ENCODE measurements at regions not wholly inside any gene's neighbourhood (a gene's known extent, or its start where the extent isn't known, plus 50 kb on each side); places are given as distances from the start of the nearest gene placed in this dataset.

- H3K27ac ChIP-seq (ENCODE audit: low read depth) = no peak overlapping the region
- no peaks in the 10 kb centered on the region for H3K27me3 ChIP-seq (ENCODE audit: insufficient read depth)
- H3K4me3 Mint-ChIP-seq = no peak overlapping the region
- no peak overlapping the region for H2AFZ ChIP-seq
- no peaks in the 10 kb centered on the region for H3K27me3 Mint-ChIP-seq (ENCODE audit: insufficient read depth, low read depth, poor library complexity)
- no peaks in the 10 kb centered on the region for H4K20me1 ChIP-seq (replicated peaks; ENCODE audit: insufficient read depth)
- no peaks in the 10 kb centered on the region for H3K79me2 ChIP-seq (replicated peaks; ENCODE audit: insufficient read depth)
- DNase-seq (ENCODE audit: low spot score) (no peak), ATAC-seq (no peak)
- H3K9me2 ChIP-seq (ENCODE audit: insufficient read depth) = peaks cover 19% of the 10 kb centered on the region
- H3K4me1 ChIP-seq (ENCODE audit: insufficient read depth) = no peaks in the 10 kb centered on the region
- H3K27ac Mint-ChIP-seq = no peak overlapping the region
- H3K4me2 ChIP-seq = no peak overlapping the region
- H3K9me3 Mint-ChIP-seq = peaks cover 29% of the 10 kb centered on the region
- no peak overlapping the region for H3K4me3 ChIP-seq
- H3K36me3 Mint-ChIP-seq (ENCODE audit: low read depth) = peaks cover 9% of the 10 kb centered on the region
- no peak for TF ChIP-seq EZH2phosphoT487 (IDR thresholded peaks at IDR 0.05; ENCODE audit: unreplicated experiment)
- no peak for TF ChIP-seq ZNF462 (CRISPR knock-in tag; IDR thresholded peaks at IDR 0.05)
- no peak for TF ChIP-seq ZNF331 (CRISPR knock-in tag; IDR thresholded peaks at IDR 0.05; ENCODE audit: low read depth)
- no peak for TF ChIP-seq CREB1 (CRISPR knock-in tag; IDR thresholded peaks at IDR 0.05; ENCODE audit: low read depth)
- TF ChIP-seq CTCF (conservative IDR thresholded peaks at IDR 0.05; ENCODE audit: low read depth in 2 of 2) = no peak
- no peak for TF ChIP-seq NANOG (IDR thresholded peaks at IDR 0.05; ENCODE audit: borderline replicate concordance)
- TF ChIP-seq REST (IDR thresholded peaks at IDR 0.05; ENCODE audit: unreplicated experiment) = no peak
- no peak for TF ChIP-seq STAT1 (IDR thresholded peaks at IDR 0.05; ENCODE audit: unreplicated experiment)
- TF ChIP-seq ZNF114 (CRISPR knock-in tag; IDR thresholded peaks at IDR 0.05) = no peak
- TF ChIP-seq POLR2AphosphoS5 (IDR thresholded peaks at IDR 0.05; ENCODE audit: low read depth) = no peak
- no peak for TF ChIP-seq EZH2 (IDR thresholded peaks at IDR 0.05; ENCODE audit: low read depth, unreplicated experiment)
- TF ChIP-seq ETS1 (IDR thresholded peaks at IDR 0.05) = no peak
- TF ChIP-seq JUNB (IDR thresholded peaks at IDR 0.05; ENCODE audit: unreplicated experiment) = no peak
- no peaks in the 10 kb centered on the region for H3K36me3 ChIP-seq (ENCODE audit: insufficient read depth)
- peaks cover 6% of the 10 kb centered on the region; the same call in 2 of the 3 replicates for H3K4me1 Mint-ChIP-seq
- H3F3A ChIP-seq (replicated peaks; ENCODE audit: low read depth) = no peaks in the 10 kb centered on the region
These were observed 185.8 kb upstream of the SPAG17 start for GRCh38 chr1:118370861-118371260.
